ENCODE measurements at regions not wholly inside any gene's neighbourhood (a gene's known extent, or its start where the extent isn't known, plus 50 kb on each side); places are given as distances from the start of the nearest gene placed in this dataset.
"Not testable (repeated sequence)": the region's sequence is repeated elsewhere in the genome, so short reads cannot be mapped to it uniquely, and the experiment has no call there.

GRCh38 chr2:175872721-175873120 lies 129.3 kb downstream of the LNPK start:
- peak; percentile 40 for DNase-seq (ENCODE audit: low spot score)

GRCh38 chr2:175872005-175872348 lies 130.1 kb downstream of the LNPK start:
- DNase-seq (ENCODE audit: low spot score): no peak

GRCh38 chr2:175871331-175872004 lies 130.6 kb downstream of the LNPK start:
- peak; percentile 74 for DNase-seq (ENCODE audit: low spot score)

- no peak for DNase-seq (ENCODE audit: low spot score)
These were observed 136.4 kb downstream of the LNPK start for GRCh38 chr2:175865716-175866115.

- DNase-seq (ENCODE audit: low spot score): no peak
These were observed 137.8 kb downstream of the LNPK start for GRCh38 chr2:175864137-175864850.

GRCh38 chr2:175861958-175862357 lies 140.1 kb downstream of the LNPK start:
- DNase-seq (ENCODE audit: low spot score): no peak

GRCh38 chr2:175855794-175856453 lies 146.1 kb downstream of the LNPK start:
- peak; percentile 65 for DNase-seq (ENCODE audit: low spot score)

- DNase-seq (ENCODE audit: low spot score): no peak
These were observed 146.8 kb downstream of the LNPK start for GRCh38 chr2:175855236-175855635.

- peak; percentile 29 for DNase-seq (ENCODE audit: low spot score)
These were observed 147.4 kb downstream of the LNPK start for GRCh38 chr2:175854665-175855064.

- no peak for DNase-seq (ENCODE audit: low spot score)
These were observed 147.9 kb downstream of the LNPK start for GRCh38 chr2:175854129-175854528.

GRCh38 chr2:175853616-175853890 lies 148.5 kb downstream of the LNPK start:
- DNase-seq (ENCODE audit: low spot score): no peak

GRCh38 chr2:175852879-175853615 lies 149.0 kb downstream of the LNPK start:
- DNase-seq (ENCODE audit: low spot score): no peak

- no peak for DNase-seq (ENCODE audit: low spot score)
These were observed 154.9 kb downstream of the LNPK start for GRCh38 chr2:175847128-175847527.

GRCh38 chr2:175844169-175844568 lies 157.9 kb downstream of the LNPK start:
- peak; percentile 36 for DNase-seq (ENCODE audit: low spot score)

GRCh38 chr2:175843625-175844024 lies 158.4 kb downstream of the LNPK start:
- DNase-seq (ENCODE audit: low spot score): no peak

- DNase-seq (ENCODE audit: low spot score): no peak
These were observed 159.1 kb downstream of the LNPK start for GRCh38 chr2:175842996-175843395.

GRCh38 chr2:175840765-175841164 lies 161.3 kb downstream of the LNPK start:
- not testable (repeated sequence) for DNase-seq (ENCODE audit: low spot score)

GRCh38 chr2:175840256-175840655 lies 161.8 kb downstream of the LNPK start:
- no peak for DNase-seq (ENCODE audit: low spot score)

GRCh38 chr2:175838979-175839378 lies 163.1 kb downstream of the LNPK start:
- no peak for DNase-seq (ENCODE audit: low spot score)

- peak; percentile 85 for DNase-seq (ENCODE audit: low spot score)
These were observed 165.0 kb downstream of the LNPK start for GRCh38 chr2:175837046-175837445.

GRCh38 chr2:175836361-175836760 lies 165.7 kb downstream of the LNPK start:
- DNase-seq (ENCODE audit: low spot score): peak; percentile 36

GRCh38 chr2:175834477-175834876 lies 167.6 kb downstream of the LNPK start:
- DNase-seq (ENCODE audit: low spot score): no peak

- peak; percentile 29 for DNase-seq (ENCODE audit: low spot score)
These were observed 169.2 kb downstream of the LNPK start for GRCh38 chr2:175832866-175833265.
